Duodenal mucosa (tissue), 2 donors: ENCODE measurements at regions not wholly inside any gene's neighbourhood (a gene's known extent, or its start where the extent isn't known, plus 50 kb on each side); places are given as distances from the start of the nearest gene placed in this dataset.
"Not testable (repeated sequence)": the region's sequence is repeated elsewhere in the genome, so short reads cannot be mapped to it uniquely, and the experiment has no call there.

Source experiments
- H3K27ac ChIP-seq: one replicate; pipeline ENCODE4 v1.7.0; 2013; ENCODE audit warnings: low read depth, low read length
- H3K27me3 ChIP-seq, 2 donors: one replicate each; pipeline ENCODE4 v1.7.0; 2013; ENCODE audit warnings: low read length in 2 of 2, control low read depth in 1 of 2; ENCODE audit not compliant: insufficient read depth in 2 of 2, control insufficient read depth in 1 of 2
- H3K36me3 ChIP-seq, 2 donors: one replicate each; pipeline ENCODE4 v1.7.0; 2013; ENCODE audit warnings: low read length in 2 of 2, control low read depth in 1 of 2; ENCODE audit not compliant: insufficient read depth in 2 of 2, control insufficient read depth in 1 of 2
- H3K4me1 ChIP-seq, 2 donors: one replicate each; pipeline ENCODE4 v1.7.0; 2013; ENCODE audit warnings: low read length in 2 of 2, control low read depth in 1 of 2; ENCODE audit not compliant: insufficient read depth in 2 of 2, control insufficient read depth in 1 of 2
- H3K4me3 ChIP-seq, 2 donors: one replicate each; pipeline ENCODE4 v1.7.0; 2013; ENCODE audit warnings: low read length in 2 of 2, low read depth in 1 of 2
- H3K9ac ChIP-seq, 2 donors: one replicate each; pipeline ENCODE4 v1.7.0; 2013; ENCODE audit warnings: low read length in 2 of 2, low read depth in 1 of 2
- H3K9me3 ChIP-seq, 2 donors: one replicate each; pipeline ENCODE4 v1.7.0; 2013; ENCODE audit warnings: low read length in 2 of 2, control low read depth in 1 of 2; ENCODE audit not compliant: control insufficient read depth in 1 of 2

DNA sequence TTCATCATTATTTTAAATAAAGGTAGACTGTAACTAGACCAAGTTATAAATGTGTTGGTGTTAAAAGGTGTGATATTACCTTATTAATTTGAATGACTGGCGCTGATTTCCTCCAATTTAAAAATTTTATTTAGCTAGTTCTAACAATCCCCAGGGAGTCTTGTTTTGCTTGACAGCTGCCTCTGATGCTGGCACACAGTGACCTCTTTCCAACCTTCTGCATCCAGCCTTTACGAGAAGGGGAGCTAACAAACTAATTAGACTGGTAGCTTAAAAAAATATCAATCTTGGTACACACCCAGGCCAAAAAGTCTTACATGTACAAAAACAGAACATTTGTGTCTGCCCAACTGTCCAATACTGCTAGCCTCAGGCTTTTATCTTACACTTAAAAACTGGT is 51.8 kb upstream of the ENPEP start:
- Histone ChIP-seq H3K27me3 (no peaks in the 10 kb centered on the region), H3K4me3 (no peak overlapping the region), H3K9ac (no peak overlapping the region), H3K27ac (no peak overlapping the region), H3K9me3 (no peaks in the 10 kb centered on the region), H3K36me3 (no peaks in the 10 kb centered on the region), H3K4me1 (no peaks in the 10 kb centered on the region)

DNA sequence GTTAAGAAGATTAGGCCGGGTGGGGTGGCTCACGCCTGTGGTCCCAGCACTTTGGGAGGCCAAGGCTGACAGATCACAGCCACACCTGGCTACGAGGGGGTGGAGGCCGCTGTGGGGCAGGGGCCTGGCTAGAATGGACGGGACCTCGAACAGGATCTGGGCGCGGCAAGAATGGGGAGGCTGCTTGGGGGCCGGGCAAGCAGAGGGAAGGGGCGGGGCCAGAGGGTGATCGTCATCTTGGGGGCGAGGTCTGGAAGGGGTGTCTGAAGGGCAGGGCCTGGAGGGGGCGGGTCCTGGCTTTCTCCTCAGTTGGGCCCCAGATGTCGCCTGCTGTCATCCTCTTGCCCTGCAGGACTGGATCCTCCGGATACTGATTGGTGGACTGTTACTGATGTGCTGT is 57.3 kb upstream of the ENPEP start:
- Histone ChIP-seq H3K27me3 (no peaks in the 10 kb centered on the region), H3K4me1 (no peaks in the 10 kb centered on the region)

DNA sequence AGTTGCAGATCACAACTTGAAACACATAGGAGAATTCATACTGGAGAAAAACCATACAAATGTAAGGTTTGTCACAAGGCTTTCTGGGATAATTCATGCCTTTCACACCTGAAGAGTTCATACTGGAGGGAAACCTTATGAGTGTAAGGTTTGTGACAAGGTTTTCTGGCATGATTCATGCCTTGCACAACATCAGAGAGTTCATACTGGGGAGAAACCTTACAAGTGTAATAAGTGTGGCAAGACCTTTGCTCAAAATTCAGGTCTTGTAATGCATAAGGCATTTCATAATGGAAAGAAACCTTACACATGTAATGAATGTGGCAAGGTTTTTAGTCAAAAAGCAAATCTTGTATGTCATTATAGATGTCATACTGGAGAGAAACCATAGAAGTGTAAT is 58.8 kb upstream of the ENPEP start:
- Histone ChIP-seq H3K36me3 (no peaks in the 10 kb centered on the region), H3K27ac (no peak overlapping the region), H3K27me3 (no peaks in the 10 kb centered on the region), H3K9me3 (no peaks in the 10 kb centered on the region), H3K4me1 (peaks cover 0 to 5% of the 10 kb centered on the region in 2 donors), H3K9ac (no peak overlapping the region), H3K4me3 (no peak overlapping the region)

More for the DNA sequence above, 57.3 kb upstream of the ENPEP start:
- Histone ChIP-seq H3K27ac (no peak overlapping the region), H3K4me3 (no peak overlapping the region), H3K9me3 (no peaks in the 10 kb centered on the region), H3K9ac (no peak overlapping the region), H3K36me3 (no peaks in the 10 kb centered on the region)

DNA sequence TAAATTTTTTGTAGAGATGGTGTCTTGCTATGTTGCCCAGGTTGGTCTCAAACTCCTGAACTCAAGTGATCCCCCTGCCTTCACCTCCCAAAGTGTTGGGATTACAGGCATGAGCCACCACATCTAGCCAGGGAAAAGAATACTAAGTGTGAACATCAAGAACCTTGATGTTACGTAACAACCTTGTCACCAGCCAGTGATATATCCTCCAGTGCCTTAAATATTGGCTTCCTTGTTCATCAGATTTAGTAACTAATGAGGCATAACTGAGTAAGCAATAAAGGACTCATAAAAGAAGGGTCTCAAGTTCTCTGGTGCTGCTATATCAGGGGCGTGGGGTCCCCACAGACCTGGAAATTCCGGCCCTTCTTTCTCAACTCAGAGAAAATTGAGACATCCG is 60.5 kb upstream of the ENPEP start:
- H3K27me3 ChIP-seq, result no peaks in the 10 kb centered on the region
- no peaks in the 10 kb centered on the region for H3K9me3 ChIP-seq
- H3K4me1 ChIP-seq, result peaks cover 0 to 5% of the 10 kb centered on the region in 2 donors
- H3K27ac ChIP-seq, result no peak overlapping the region
- H3K9ac ChIP-seq, result no peak overlapping the region
- H3K4me3 ChIP-seq, result no peak overlapping the region
- H3K36me3 ChIP-seq, result no peaks in the 10 kb centered on the region

DNA sequence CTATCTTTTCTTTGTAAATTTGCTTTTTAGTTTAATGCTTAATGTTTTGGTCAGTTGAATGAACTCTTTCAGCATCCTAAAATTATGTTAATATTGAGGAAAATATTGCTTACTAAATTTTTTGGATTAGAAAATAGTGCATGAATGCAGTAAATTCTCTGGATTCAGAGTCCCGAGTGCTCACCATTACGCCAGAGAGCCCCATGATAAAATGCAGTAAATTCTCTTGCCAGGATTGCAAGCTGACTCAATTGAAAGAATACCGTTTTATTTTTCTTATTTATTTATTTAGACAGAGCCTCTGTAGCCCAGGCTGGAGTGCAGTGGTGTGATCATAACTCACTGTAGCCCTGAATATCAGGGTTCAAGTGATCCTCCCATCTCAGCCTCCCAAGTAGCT is 60.9 kb upstream of the ENPEP start:
- H3K4me1 ChIP-seq, result peaks cover 0 to 5% of the 10 kb centered on the region in 2 donors
- H3K27ac ChIP-seq, result no peak overlapping the region
- no peaks in the 10 kb centered on the region for H3K9me3 ChIP-seq
- H3K9ac ChIP-seq, result no peak overlapping the region
- H3K36me3 ChIP-seq, result no peaks in the 10 kb centered on the region
- H3K4me3 ChIP-seq, result no peak overlapping the region
- H3K27me3 ChIP-seq, result no peaks in the 10 kb centered on the region

DNA sequence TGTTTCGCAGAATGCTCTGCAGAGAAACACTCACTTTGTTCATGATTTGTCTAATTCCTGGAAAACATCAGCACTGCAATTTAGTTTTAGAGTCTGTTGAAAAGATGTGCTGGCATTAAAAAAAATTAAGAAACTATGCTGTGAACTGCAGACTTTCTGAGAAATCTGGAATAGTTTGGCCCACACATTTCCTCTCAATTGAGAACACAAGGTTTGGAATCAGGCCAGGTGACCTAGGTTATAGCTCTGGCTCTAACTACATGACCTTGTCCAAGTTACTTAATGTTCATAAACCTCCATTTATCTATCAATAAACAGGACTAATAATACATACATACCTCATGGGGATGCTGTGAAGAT is 61.4 kb upstream of the ENPEP start:
- Histone ChIP-seq H3K27ac (no peak overlapping the region), H3K27me3 (no peaks in the 10 kb centered on the region), H3K4me1 (peaks cover 0 to 5% of the 10 kb centered on the region in 2 donors), H3K36me3 (no peaks in the 10 kb centered on the region), H3K9me3 (no peaks in the 10 kb centered on the region), H3K4me3 (no peak overlapping the region), H3K9ac (no peak overlapping the region)

DNA sequence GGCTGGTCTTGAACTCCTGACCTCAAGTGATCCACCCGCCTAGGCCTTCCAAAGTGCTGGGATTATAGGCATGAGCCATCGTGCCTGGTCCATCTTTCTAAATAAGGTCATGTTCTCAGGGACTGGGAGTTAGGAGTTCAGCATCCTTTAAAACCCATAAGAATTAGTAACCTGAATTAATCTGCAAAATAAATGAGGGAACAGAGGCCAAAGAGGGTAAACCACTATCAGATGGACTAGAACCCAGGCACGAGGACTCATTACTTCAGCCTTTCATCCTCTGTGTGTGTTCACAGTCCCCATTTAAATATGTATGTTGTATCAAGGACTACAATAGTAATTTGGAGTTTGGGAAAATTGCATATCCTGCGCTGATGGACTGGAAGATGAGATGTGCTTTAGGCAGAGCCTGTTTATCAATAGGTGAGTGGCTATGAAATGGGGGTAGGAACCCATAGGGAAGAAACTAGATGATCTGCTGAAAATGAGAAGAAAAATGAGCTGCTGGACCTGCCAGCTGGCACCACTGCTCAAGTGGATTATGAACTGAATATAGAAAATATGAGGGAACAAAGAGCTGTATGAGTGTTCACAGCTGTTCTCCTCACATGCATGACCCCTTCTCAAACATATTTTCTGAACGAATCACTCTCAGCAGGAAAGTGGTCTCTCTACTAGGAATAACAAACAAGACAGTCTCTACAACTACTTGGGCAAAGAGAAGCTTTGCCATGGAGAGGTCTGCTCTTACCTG is 62.0 kb upstream of the ENPEP start:
- not testable (repeated sequence) for H3K36me3 ChIP-seq, H3K27ac ChIP-seq, H3K9ac ChIP-seq, H3K27me3 ChIP-seq, H3K4me1 ChIP-seq, H3K9me3 ChIP-seq, H3K4me3 ChIP-seq

DNA sequence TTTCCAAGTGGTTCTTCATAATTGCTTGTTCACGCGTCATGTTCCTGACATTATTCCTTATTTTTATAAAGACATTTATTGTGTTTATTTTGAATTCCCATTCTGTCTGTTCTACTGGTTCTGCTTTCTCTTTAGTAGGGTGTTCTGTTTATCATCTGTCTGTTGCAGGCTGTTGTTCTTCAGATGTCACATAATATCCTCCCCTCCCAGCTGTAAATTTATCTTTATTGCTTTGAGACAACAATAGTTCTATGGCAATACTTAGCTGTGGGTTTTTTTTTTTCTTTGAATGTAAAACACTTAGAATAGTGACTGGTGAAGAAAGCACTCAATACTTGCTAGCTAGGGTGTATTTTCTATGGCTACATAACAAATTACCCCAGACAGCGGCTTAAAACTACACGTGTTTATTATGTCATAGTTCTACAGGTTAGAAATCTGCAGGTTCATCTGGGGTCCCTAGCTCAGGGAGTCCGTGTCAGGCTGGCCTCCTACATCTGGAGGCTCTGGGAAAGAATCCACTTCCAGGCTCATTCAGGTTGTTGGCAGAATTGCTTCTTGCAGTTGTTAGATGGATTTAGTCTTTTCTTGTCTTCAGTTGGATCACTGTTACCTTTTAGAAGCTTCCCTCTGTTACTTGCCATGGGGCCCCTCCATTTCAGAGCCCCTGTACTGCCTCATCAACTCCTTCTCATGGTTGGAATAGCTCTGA is 63.4 kb upstream of the ENPEP start:
- no peak overlapping the region for H3K9ac ChIP-seq
- H3K27ac ChIP-seq, result no peak overlapping the region
- peaks cover 0 to 5% of the 10 kb centered on the region in 2 donors for H3K4me1 ChIP-seq
- H3K27me3 ChIP-seq, result no peaks in the 10 kb centered on the region
- H3K36me3 ChIP-seq, result no peaks in the 10 kb centered on the region
- H3K9me3 ChIP-seq, result no peaks in the 10 kb centered on the region
- H3K4me3 ChIP-seq, result no peak overlapping the region

DNA sequence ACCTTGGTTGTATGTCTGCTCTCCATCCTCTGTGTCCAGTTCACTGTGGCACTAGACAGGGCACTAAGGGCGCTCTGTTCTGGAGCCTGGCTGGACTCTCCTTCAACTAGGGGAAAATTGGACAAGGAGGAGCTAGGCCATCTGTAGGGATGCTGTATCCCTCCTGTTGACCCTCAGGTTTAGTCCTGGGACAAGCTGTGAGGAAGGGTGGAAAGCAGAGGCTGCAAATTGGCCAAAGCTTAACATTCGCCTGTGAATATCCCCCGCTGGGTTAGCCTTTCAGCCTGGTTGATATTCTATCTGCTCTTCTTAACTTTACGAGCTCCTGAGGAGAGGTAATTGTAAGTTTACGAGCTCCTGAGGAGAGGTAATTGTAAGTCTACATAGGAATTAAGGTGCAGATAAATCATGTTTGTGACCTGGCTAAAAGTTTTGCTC is 64.4 kb upstream of the ENPEP start:
- Histone ChIP-seq H3K4me3 (peak overlapping the region in 1 of 2 donors; percentile 22), H3K9me3 (no peaks in the 10 kb centered on the region), H3K9ac (no peak overlapping the region), H3K27me3 (no peaks in the 10 kb centered on the region), H3K4me1 (peaks cover 0 to 5% of the 10 kb centered on the region in 2 donors), H3K27ac (no peak overlapping the region), H3K36me3 (no peaks in the 10 kb centered on the region)

DNA sequence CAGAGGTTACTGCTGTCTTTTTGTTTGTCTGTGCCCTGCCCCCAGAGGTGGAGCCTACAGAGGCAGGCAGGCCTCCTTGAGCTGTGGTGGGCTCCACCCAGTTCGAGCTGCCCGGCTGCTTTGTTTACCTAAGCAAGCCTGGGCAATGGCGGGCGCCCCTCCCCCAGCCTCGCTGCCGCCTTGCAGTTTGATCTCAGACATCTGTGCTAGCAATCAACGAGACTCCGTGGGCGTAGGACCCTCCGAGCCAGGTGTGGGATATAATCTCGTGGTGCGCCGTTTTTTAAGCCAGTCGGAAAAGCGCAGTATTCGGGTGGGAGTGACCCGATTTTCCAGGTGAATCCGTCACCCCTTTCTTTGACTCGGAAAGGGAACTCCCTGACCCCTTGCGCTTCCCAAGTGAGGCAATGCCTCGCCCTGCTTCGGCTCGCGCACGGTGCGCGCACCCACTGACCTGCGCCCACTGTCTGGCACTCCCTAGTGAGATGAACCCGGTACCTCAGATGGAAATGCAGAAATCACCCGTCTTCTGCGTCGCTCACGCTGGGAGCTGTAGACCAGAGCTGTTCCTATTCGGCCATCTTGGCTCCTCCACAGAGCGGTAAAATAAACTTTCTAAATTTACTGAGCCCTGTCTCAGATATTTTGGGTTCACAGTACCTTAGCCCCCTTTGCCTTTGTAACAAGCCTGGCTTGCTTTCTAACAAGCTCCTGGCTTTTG is 64.9 kb upstream of the ENPEP start:
- not testable (repeated sequence) for H3K9me3 ChIP-seq, H3K36me3 ChIP-seq, H3K27me3 ChIP-seq, H3K4me1 ChIP-seq, H3K27ac ChIP-seq, H3K9ac ChIP-seq
- H3K4me3 ChIP-seq, result peak overlapping the region in 1 of 2 donors; percentile 22
